ENCODE measurements at regions not wholly inside any gene's neighbourhood (a gene's known extent, or its start where the extent isn't known, plus 50 kb on each side); places are given as distances from the start of the nearest gene placed in this dataset.

DNA sequence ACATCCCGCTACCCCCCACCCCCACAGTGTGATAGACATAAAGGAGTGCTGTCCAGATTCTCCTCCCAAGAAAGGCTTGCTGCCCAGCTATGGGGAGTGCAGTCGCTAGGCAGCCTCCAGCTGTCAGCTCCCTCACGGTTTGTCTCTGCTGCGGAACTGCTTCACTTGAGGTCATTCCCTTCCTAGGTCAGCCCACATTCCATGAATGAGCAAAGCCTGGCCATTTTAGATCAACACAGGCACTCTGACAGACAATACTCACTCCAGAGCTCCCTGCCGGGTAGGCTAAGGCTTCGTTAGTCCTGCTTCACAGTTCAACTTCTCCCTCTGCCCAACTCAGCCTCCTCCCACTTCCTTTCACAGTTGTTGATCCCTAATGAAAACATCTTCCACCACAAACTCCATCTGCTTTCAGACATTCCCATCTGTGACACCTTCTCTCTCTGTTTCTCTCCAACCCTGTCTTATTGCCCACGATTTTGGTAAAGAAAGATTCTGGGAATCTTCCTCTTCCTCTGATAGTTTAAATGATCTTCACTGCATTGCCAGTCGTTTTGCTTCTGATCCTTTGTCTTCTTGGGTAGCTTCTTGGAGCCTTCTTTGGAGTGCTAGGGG lies 318.9 kb upstream of the F9 start:
- TF ChIP-seq POLR2A (IDR thresholded peaks at IDR 0.05), result no peak
- TF ChIP-seq, protein P1, sequence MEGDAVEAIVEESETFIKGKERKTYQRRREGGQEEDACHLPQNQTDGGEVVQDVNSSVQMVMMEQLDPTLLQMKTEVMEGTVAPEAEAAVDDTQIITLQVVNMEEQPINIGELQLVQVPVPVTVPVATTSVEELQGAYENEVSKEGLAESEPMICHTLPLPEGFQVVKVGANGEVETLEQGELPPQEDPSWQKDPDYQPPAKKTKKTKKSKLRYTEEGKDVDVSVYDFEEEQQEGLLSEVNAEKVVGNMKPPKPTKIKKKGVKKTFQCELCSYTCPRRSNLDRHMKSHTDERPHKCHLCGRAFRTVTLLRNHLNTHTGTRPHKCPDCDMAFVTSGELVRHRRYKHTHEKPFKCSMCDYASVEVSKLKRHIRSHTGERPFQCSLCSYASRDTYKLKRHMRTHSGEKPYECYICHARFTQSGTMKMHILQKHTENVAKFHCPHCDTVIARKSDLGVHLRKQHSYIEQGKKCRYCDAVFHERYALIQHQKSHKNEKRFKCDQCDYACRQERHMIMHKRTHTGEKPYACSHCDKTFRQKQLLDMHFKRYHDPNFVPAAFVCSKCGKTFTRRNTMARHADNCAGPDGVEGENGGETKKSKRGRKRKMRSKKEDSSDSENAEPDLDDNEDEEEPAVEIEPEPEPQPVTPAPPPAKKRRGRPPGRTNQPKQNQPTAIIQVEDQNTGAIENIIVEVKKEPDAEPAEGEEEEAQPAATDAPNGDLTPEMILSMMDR (IDR thresholded peaks at IDR 0.05), result no peak
